Mesendoderm (in vitro differentiated cells): ENCODE measurements at regions not wholly inside any gene's neighbourhood (a gene's known extent, or its start where the extent isn't known, plus 50 kb on each side); places are given as distances from the start of the nearest gene placed in this dataset.
"Not testable (repeated sequence)": the region's sequence is repeated elsewhere in the genome, so short reads cannot be mapped to it uniquely, and the experiment has no call there.

Experiments
- DNase-seq: peaks from one replicate; pipeline ENCODE4 v3.0.0; 2013
- H2AK5ac ChIP-seq: 2 replicates; pipeline ENCODE4 v1.6.1; 2013; ENCODE audit warnings: low read length, inconsistent platforms
- H2BK120ac ChIP-seq: 2 replicates; pipeline ENCODE4 v1.6.1; 2013; ENCODE audit warnings: low read depth, mild to moderate bottlenecking, low read length, moderate library complexity, mixed read lengths
- H2BK15ac ChIP-seq: replicated peaks from 2 replicates; pipeline ENCODE4 v1.6.1; 2013; ENCODE audit warnings: low read depth, mild to moderate bottlenecking, moderate library complexity
- H2BK5ac ChIP-seq: 2 replicates; pipeline ENCODE4 v1.6.1; 2013; ENCODE audit warnings: low read length, inconsistent platforms
- H3K18ac ChIP-seq: 2 replicates; pipeline ENCODE4 v1.6.1; 2013; ENCODE audit warnings: mild to moderate bottlenecking, low read length, mixed read lengths
- H3K23ac ChIP-seq: one replicate; pipeline ENCODE4 v1.6.1; 2013; ENCODE audit warnings: low read length
- H3K27ac ChIP-seq: 2 replicates; pipeline ENCODE4 v1.5.1; 2013; ENCODE audit warnings: low read depth, mild to moderate bottlenecking, inconsistent platforms, low read length, moderate library complexity
- H3K27me3 ChIP-seq: 2 replicates; pipeline ENCODE4 v1.6.1; 2013; ENCODE audit warnings: low read length, control low read depth, mild to moderate bottlenecking, inconsistent platforms; ENCODE audit not compliant: insufficient read depth, poor library complexity
- H3K36me3 ChIP-seq: 2 replicates; pipeline ENCODE4 v1.6.1; 2013; ENCODE audit warnings: low read length, inconsistent platforms; ENCODE audit not compliant: control insufficient read depth, insufficient read depth
- H3K4ac ChIP-seq: one replicate; pipeline ENCODE4 v1.6.1; 2013; ENCODE audit warnings: low read depth, mild to moderate bottlenecking, low read length, moderate library complexity
- H3K4me1 ChIP-seq: 2 replicates; pipeline ENCODE4 v1.6.1; 2013; ENCODE audit warnings: low read depth, low read length, inconsistent platforms; ENCODE audit not compliant: control insufficient read depth
- H3K4me2 ChIP-seq: 2 replicates; pipeline ENCODE4 v1.6.1; 2013; ENCODE audit warnings: low read length
- H3K4me3 ChIP-seq: 2 replicates; pipeline ENCODE4 v1.5.1; 2013; ENCODE audit warnings: mild to moderate bottlenecking, low read length
- H3K56ac ChIP-seq: one replicate; pipeline ENCODE4 v1.6.1; 2013; ENCODE audit warnings: low read length
- H3K79me1 ChIP-seq: 2 replicates; pipeline ENCODE4 v1.6.1; 2013; ENCODE audit warnings: low read length, inconsistent platforms
- H3K79me2 ChIP-seq: 2 replicates; pipeline ENCODE4 v1.6.1; 2013; ENCODE audit warnings: mild to moderate bottlenecking, low read length; ENCODE audit not compliant: control insufficient read depth, insufficient read depth
- H3K9ac ChIP-seq: 2 replicates; pipeline ENCODE4 v1.6.1; 2013; ENCODE audit warnings: low read length, inconsistent platforms
- H4K5ac ChIP-seq: one replicate; pipeline ENCODE4 v1.6.1; 2013; ENCODE audit warnings: low read length
- H4K8ac ChIP-seq: one replicate; pipeline ENCODE4 v1.6.1; 2013; ENCODE audit warnings: low read depth, mild to moderate bottlenecking, control low read depth, low read length, moderate library complexity
- WGBS: extraction: QIAGEN DNeasy Blood & Tissue Kit; methylation state at CpG from one replicate; pipeline ENCODE4 v1.1.7; 2013; ENCODE audit warnings: low lambda C conversion rate, missing lambda C conversion rate; ENCODE audit not compliant: insufficient coverage; ENCODE audit errors: extremely low coverage; 5-methylcytosine and 5-hydroxymethylcytosine counted together

DNA sequence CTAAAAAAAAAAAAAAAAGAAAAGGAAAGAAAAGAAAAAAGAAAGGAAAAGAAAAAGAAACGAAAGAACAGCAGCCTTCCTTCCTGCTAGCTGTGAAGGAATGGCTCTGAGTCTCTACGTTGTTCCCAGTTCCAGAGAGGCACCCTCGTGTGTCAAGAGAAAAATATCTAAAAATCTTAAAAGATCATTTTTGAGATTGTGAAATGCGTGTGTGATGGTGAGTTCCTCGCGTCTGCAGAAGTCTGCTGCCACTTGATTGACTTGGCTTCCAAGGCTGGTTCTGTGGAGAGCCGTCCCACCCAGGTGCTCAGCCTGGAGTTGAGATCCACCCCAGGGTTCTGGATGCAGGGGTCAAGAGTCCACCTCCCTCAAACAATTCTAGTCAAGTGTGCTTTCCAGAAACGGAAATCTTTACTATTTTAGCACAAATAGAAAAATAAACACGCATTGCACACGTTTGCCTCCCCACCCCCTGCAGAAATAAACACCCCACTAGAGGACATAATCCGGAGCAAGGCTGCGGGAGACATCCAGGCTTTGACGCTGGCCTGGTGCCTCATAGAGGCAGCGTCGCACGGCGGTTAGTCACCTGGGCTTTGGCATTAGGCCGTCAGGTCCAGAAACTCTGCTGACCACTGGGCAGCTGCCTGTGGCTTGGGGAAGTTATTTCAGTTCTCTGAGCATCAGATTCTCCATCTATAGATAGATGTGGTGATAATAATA, 265.4 kb downstream of the FAM43A start:
- no peak overlapping the region for H3K56ac ChIP-seq
- H3K9ac ChIP-seq = no peak overlapping the region
- no peak overlapping the region for H3K4me2 ChIP-seq
- no peaks in the 10 kb centered on the region for H3K27me3 ChIP-seq
- no peak overlapping the region for H3K27ac ChIP-seq
- H4K5ac ChIP-seq = no peak overlapping the region
- H2BK5ac ChIP-seq = no peak overlapping the region
- H2BK120ac ChIP-seq = no peak overlapping the region
- no CpG with 5 or more reads among the region's 18 CpGs for WGBS
- H3K79me1 ChIP-seq = no peaks in the 10 kb centered on the region
- H2BK15ac ChIP-seq = no peak overlapping the region
- H3K4ac ChIP-seq = no peak overlapping the region
- H2AK5ac ChIP-seq = no peak overlapping the region
- no peaks in the 10 kb centered on the region for H3K79me2 ChIP-seq
- H3K36me3 ChIP-seq = no peaks in the 10 kb centered on the region
- H3K23ac ChIP-seq = no peak overlapping the region
- no peak for DNase-seq
- H3K4me1 ChIP-seq = no peaks in the 10 kb centered on the region
- no peak overlapping the region for H3K4me3 ChIP-seq
- H3K18ac ChIP-seq = no peak overlapping the region
- no peak overlapping the region for H4K8ac ChIP-seq

DNA sequence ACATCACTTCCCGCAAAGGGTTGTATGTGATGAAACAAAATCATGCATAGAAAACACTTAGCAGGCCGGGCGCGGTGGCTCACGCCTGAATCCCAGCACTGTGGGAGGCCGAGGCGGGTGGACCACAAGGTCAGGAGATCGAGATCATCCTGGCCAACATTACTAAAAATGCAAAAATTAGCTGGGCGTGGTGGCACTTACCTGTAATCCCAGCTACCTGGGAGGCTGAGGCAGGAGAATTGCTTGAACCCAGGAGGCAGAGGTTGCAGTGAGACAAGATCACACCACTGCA, 265.9 kb downstream of the FAM43A start:
- H2AK5ac ChIP-seq, DNase-seq, H2BK5ac ChIP-seq, H3K79me1 ChIP-seq, H3K27ac ChIP-seq, H3K4me2 ChIP-seq, H2BK15ac ChIP-seq, H3K4me3 ChIP-seq, H3K4me1 ChIP-seq, H3K4ac ChIP-seq, H4K8ac ChIP-seq, H3K36me3 ChIP-seq, H3K56ac ChIP-seq, H3K79me2 ChIP-seq, H2BK120ac ChIP-seq, H3K23ac ChIP-seq, H3K27me3 ChIP-seq, H3K9ac ChIP-seq, H4K5ac ChIP-seq, H3K18ac ChIP-seq: not testable (repeated sequence)
- no CpG with 5 or more reads among the region's 9 CpGs for WGBS

- H3K27ac ChIP-seq = no peak overlapping the region
- no peak overlapping the region for H4K5ac ChIP-seq
- H3K9ac ChIP-seq = no peak overlapping the region
- no peaks in the 10 kb centered on the region for H3K79me2 ChIP-seq
- H3K4me2 ChIP-seq = no peak overlapping the region
- no peaks in the 10 kb centered on the region for H3K27me3 ChIP-seq
- no peaks in the 10 kb centered on the region for H3K79me1 ChIP-seq
- no peaks in the 10 kb centered on the region for H3K36me3 ChIP-seq
- no peak overlapping the region for H2BK5ac ChIP-seq
- no peaks in the 10 kb centered on the region for H3K4me1 ChIP-seq
- H3K18ac ChIP-seq = no peak overlapping the region
- no peak overlapping the region for H3K56ac ChIP-seq
- no peak overlapping the region for H3K4me3 ChIP-seq
- DNase-seq = no peak
- no peak overlapping the region for H3K4ac ChIP-seq
- H2BK15ac ChIP-seq = no peak overlapping the region
- no peak overlapping the region for H4K8ac ChIP-seq
- no peak overlapping the region for H2BK120ac ChIP-seq
- H2AK5ac ChIP-seq = no peak overlapping the region
- no peak overlapping the region for H3K23ac ChIP-seq
- no CpG with 5 or more reads among the region's 6 CpGs for WGBS
Measured at GRCh38 chr3:194951931-194952582, 266.4 kb downstream of the FAM43A start.

GRCh38 chr3:194952841-194953241, 267.2 kb downstream of the FAM43A start:
- no peak overlapping the region for H4K8ac ChIP-seq
- no peak overlapping the region for H3K56ac ChIP-seq
- H3K27me3 ChIP-seq = no peaks in the 10 kb centered on the region
- no peak overlapping the region for H2BK5ac ChIP-seq
- H3K23ac ChIP-seq = no peak overlapping the region
- H3K9ac ChIP-seq = no peak overlapping the region
- no peaks in the 10 kb centered on the region for H3K79me2 ChIP-seq
- no peaks in the 10 kb centered on the region for H3K4me1 ChIP-seq
- no peaks in the 10 kb centered on the region for H3K36me3 ChIP-seq
- no CpG with 5 or more reads among the region's 6 CpGs for WGBS
- no peak overlapping the region for H3K4me3 ChIP-seq
- no peak overlapping the region for H4K5ac ChIP-seq
- no peak overlapping the region for H3K4me2 ChIP-seq
- H3K79me1 ChIP-seq = no peaks in the 10 kb centered on the region
- no peak overlapping the region for H2AK5ac ChIP-seq
- H2BK15ac ChIP-seq = no peak overlapping the region
- no peak overlapping the region for H3K4ac ChIP-seq
- no peak for DNase-seq
- no peak overlapping the region for H2BK120ac ChIP-seq
- no peak overlapping the region for H3K18ac ChIP-seq
- no peak overlapping the region for H3K27ac ChIP-seq

- no peak overlapping the region for H3K18ac ChIP-seq
- no peak overlapping the region for H3K4me3 ChIP-seq
- no peak overlapping the region for H3K23ac ChIP-seq
- no peak overlapping the region for H3K4me2 ChIP-seq
- H3K4ac ChIP-seq = no peak overlapping the region
- H3K79me2 ChIP-seq = no peaks in the 10 kb centered on the region
- H4K8ac ChIP-seq = no peak overlapping the region
- DNase-seq = no peak
- H3K27me3 ChIP-seq = no peaks in the 10 kb centered on the region
- no peaks in the 10 kb centered on the region for H3K4me1 ChIP-seq
- H4K5ac ChIP-seq = no peak overlapping the region
- no peak overlapping the region for H2AK5ac ChIP-seq
- H3K36me3 ChIP-seq = no peaks in the 10 kb centered on the region
- H3K56ac ChIP-seq = no peak overlapping the region
- no peak overlapping the region for H3K27ac ChIP-seq
- no peak overlapping the region for H2BK5ac ChIP-seq
- WGBS = no CpG with 5 or more reads among the region's 5 CpGs
- no peak overlapping the region for H2BK120ac ChIP-seq
- H2BK15ac ChIP-seq = no peak overlapping the region
- no peak overlapping the region for H3K9ac ChIP-seq
- H3K79me1 ChIP-seq = no peaks in the 10 kb centered on the region
Measured at GRCh38 chr3:194953291-194953690, 267.6 kb downstream of the FAM43A start.

- Histone ChIP-seq H3K27me3 (no peaks in the 10 kb centered on the region), H3K27ac (no peak overlapping the region), H3K9ac (no peak overlapping the region), H2BK120ac (no peak overlapping the region), H3K56ac (no peak overlapping the region), H4K5ac (no peak overlapping the region), H3K18ac (no peak overlapping the region), H2BK15ac (no peak overlapping the region), H3K36me3 (no peaks in the 10 kb centered on the region), H3K4ac (no peak overlapping the region), H2BK5ac (no peak overlapping the region), H4K8ac (no peak overlapping the region), H3K4me3 (no peak overlapping the region), H3K4me2 (no peak overlapping the region), H3K79me2 (no peaks in the 10 kb centered on the region), H2AK5ac (no peak overlapping the region), H3K79me1 (no peaks in the 10 kb centered on the region), H3K4me1 (no peaks in the 10 kb centered on the region), H3K23ac (no peak overlapping the region)
- WGBS = no CpG with 5 or more reads among the region's 7 CpGs
- no peak for DNase-seq
Measured at GRCh38 chr3:194955546-194955945, 269.9 kb downstream of the FAM43A start.
